ENCODE measurements at regions not wholly inside any gene's neighbourhood (a gene's known extent, or its start where the extent isn't known, plus 50 kb on each side); places are given as distances from the start of the nearest gene placed in this dataset.

DNA sequence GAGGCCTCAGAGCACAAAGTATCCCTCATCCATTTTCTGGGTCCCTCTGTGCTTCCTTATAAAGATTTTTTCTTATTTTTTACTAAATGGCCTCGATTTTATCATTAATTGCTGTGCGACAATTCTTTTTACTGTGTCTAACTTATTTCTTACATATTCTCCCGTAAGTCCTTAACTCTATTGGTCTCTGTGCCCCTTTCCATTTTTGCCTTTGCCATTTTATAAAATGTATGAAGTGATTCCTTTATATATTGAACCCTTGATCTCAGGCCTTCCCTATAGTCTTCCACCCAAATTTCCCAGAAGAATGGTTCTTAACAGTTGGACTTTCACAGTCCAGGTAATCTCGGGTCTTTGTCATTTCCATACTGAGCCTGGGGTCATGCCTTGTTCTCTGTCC, 55.0 kb upstream of the ESRRB start:
- no peak for TF ChIP-seq SPI1 (IDR thresholded peaks at IDR 0.05; ENCODE audit: low read depth, low read length)
- TF ChIP-seq POLR2A (IDR thresholded peaks at IDR 0.05; ENCODE audit: low read depth, low read length) = no peak
- TF ChIP-seq TAF1 (IDR thresholded peaks at IDR 0.05; ENCODE audit: low read depth, low read length) = no peak
- no peak for TF ChIP-seq POLR2AphosphoS5 (IDR thresholded peaks at IDR 0.05; ENCODE audit: low read depth, low read length)
